ENCODE measurements at regions not wholly inside any gene's neighbourhood (a gene's known extent, or its start where the extent isn't known, plus 50 kb on each side); places are given as distances from the start of the nearest gene placed in this dataset.

DNA sequence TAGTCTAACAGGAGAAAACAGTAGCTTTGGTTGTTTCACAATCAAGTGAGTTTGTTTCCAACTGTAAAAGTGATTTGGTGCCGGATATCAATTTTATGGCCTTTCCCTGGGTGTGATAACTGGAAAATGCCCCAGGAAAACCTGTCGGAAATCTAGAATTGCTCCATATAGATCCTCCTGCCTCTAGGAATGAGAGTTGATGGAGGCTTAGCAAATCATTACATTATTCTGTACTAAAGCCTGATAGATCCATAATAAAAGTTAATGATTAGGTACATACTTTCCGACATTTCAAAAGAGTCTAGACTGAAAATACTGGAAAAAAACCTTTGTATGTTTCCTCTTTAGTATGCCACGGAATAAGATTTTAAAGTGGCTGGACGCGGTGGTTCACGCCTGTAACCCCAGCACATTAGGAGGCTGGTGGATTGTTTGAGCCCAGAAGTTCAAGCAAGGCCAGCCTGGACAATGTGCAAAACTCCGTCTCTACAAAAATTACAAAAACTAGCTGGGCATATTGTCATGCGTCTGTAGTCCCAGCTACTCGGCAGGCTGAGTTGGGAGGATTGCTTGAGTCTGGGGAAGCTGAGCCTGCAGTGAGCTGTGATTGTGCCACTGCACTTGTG is 70.0 kb upstream of the SLC45A1 start:
- Histone ChIP-seq H3K9me3 (ENCODE audit: control insufficient read depth in 4 of 4, insufficient read depth in 3 of 4, low read length in 3 of 4) (no peaks in the 10 kb centered on the region), H3K4me3 (no peak overlapping the region), H3K4me1 (ENCODE audit: control insufficient read depth in 5 of 5, insufficient read depth in 5 of 5, low read length in 5 of 5) (no peaks in the 10 kb centered on the region), H3K36me3 (ENCODE audit: control insufficient read depth in 4 of 4, insufficient read depth in 4 of 4, low read length in 4 of 4) (no peaks in the 10 kb centered on the region), H3K27ac (ENCODE audit: low read depth in 1 of 2, low read length in 1 of 2) (no peak overlapping the region), H3K9ac (ENCODE audit: insufficient read depth in 1 of 2, low read length in 2 of 2) (no peak overlapping the region), H3K27me3 (ENCODE audit: control insufficient read depth in 3 of 3, insufficient read depth in 3 of 3, low read length in 2 of 3) (no peaks in the 10 kb centered on the region)
- no peak for DNase-seq
- no peak for TF ChIP-seq CTCF (IDR thresholded peaks at IDR 0.05; ENCODE audit: control extremely low read depth, extremely low read depth)
- 91 to 94% methylated on average over 10 of the region's 10 CpGs for WGBS, 2 donors
- ATAC-seq (ENCODE audit: insufficient read depth, low FRiP score): no peak

GRCh38 chr1:8244304-8244703 is 73.6 kb upstream of the SLC45A1 start:
- WGBS, 2 donors: 81 to 85% methylated on average over 4 of the region's 4 CpGs

DNA sequence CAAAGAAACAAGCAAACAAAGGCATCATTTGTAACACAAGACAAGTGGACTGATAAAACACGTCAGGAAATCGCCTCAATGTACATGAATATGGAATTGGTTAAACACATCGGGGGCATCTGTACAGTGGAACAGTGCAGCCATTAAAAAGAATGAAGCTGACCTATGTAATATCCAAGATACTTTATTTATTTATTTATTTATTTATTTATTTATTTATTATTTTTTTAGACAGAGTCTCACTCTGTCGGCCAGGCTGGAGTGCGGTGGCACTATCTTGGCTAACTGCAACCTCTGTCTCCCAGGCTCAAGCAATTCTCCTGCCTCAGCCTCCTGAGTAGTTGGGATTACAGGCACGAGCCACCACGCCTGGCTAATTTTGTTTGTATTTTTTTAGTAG is 75.4 kb upstream of the SLC45A1 start:
- no peaks in the 10 kb centered on the region for H3K9me3 ChIP-seq (ENCODE audit: control insufficient read depth in 4 of 4, insufficient read depth in 3 of 4, low read length in 3 of 4)
- WGBS, 2 donors: 74 to 84% methylated on average over 7 of the region's 7 CpGs
- no peak for TF ChIP-seq CTCF (IDR thresholded peaks at IDR 0.05; ENCODE audit: control extremely low read depth, extremely low read depth)
- H3K4me3 ChIP-seq: no peak overlapping the region
- H3K9ac ChIP-seq (ENCODE audit: insufficient read depth in 1 of 2, low read length in 2 of 2): no peak overlapping the region
- H3K36me3 ChIP-seq (ENCODE audit: control insufficient read depth in 4 of 4, insufficient read depth in 4 of 4, low read length in 4 of 4): no peaks in the 10 kb centered on the region
- no peak for DNase-seq
- no peaks in the 10 kb centered on the region for H3K27me3 ChIP-seq (ENCODE audit: control insufficient read depth in 3 of 3, insufficient read depth in 3 of 3, low read length in 2 of 3)
- no peak for ATAC-seq (ENCODE audit: insufficient read depth, low FRiP score)
- no peak overlapping the region for H3K27ac ChIP-seq (ENCODE audit: low read depth in 1 of 2, low read length in 1 of 2)
- H3K4me1 ChIP-seq (ENCODE audit: control insufficient read depth in 5 of 5, insufficient read depth in 5 of 5, low read length in 5 of 5): peaks cover 0 to 11% (median 7%) of the 10 kb centered on the region in 5 donors

More at GRCh38 chr1:8244304-8244703, 73.6 kb upstream of the SLC45A1 start:
- no peak overlapping the region for H3K27ac ChIP-seq (ENCODE audit: low read depth in 1 of 2, low read length in 1 of 2)
- ATAC-seq (ENCODE audit: insufficient read depth, low FRiP score) (no peak), DNase-seq (no peak)
- no peaks in the 10 kb centered on the region for H3K9me3 ChIP-seq (ENCODE audit: control insufficient read depth in 4 of 4, insufficient read depth in 3 of 4, low read length in 3 of 4)
- H3K9ac ChIP-seq (ENCODE audit: insufficient read depth in 1 of 2, low read length in 2 of 2): no peak overlapping the region
- no peak overlapping the region for H3K4me3 ChIP-seq
- peaks cover 0 to 4% (median 0%) of the 10 kb centered on the region in 5 donors for H3K4me1 ChIP-seq (ENCODE audit: control insufficient read depth in 5 of 5, insufficient read depth in 5 of 5, low read length in 5 of 5)
- H3K27me3 ChIP-seq (ENCODE audit: control insufficient read depth in 3 of 3, insufficient read depth in 3 of 3, low read length in 2 of 3): no peaks in the 10 kb centered on the region
- TF ChIP-seq CTCF (IDR thresholded peaks at IDR 0.05; ENCODE audit: control extremely low read depth, extremely low read depth): no peak
- H3K36me3 ChIP-seq (ENCODE audit: control insufficient read depth in 4 of 4, insufficient read depth in 4 of 4, low read length in 4 of 4): no peaks in the 10 kb centered on the region
